HepG2 (cell line): ENCODE measurements at regions not wholly inside any gene's neighbourhood (a gene's known extent, or its start where the extent isn't known, plus 50 kb on each side); places are given as distances from the start of the nearest gene placed in this dataset.

ENCODE experiments used
- ATAC-seq: fragments of 200-7000 bp; cut with Tn5 transposase; 3 replicates; pipeline ENCODE4 v1.9.1; 2020; ENCODE audit warnings: mild to moderate bottlenecking, moderate library complexity
- BruUV-seq: library from RNA; stranded (reverse); fragments of 400-500 nt; replicated peaks from 2 replicates; lab custom pipeline; 2021; lab: Mats Ljungman, UMichigan
- CTCF ChIA-PET: fragments of 300-600 bp; formaldehyde crosslinking; extraction: SDS; loops from one replicate; lab custom pipeline; 2021; ENCODE audit warnings: low total read pairs, inconsistent platforms, low intra/inter-chr PET ratio; lab: Yijun Ruan, JAX
- POLR2A ChIA-PET: fragments of 350-600 bp; sonication (Branson Sonifier 250); formaldehyde crosslinking; loops from one replicate; lab custom pipeline; 2020; ENCODE audit warnings: antibody characterized with exemption, inconsistent platforms; lab: Yijun Ruan, JAX
- DNase-seq: peaks from one replicate; pipeline ENCODE4 v3.0.0-alpha.2; 2015; ENCODE audit warnings: low spot score
- FAIRE-seq: peaks from 3 replicates; lab custom pipeline; 2011; peaks lifted over from hg19 to GRCh38; lab: Jason Lieb, UNC
- H2AFZ ChIP-seq: one replicate; pipeline ENCODE4 v1.6.1; 2011; ENCODE audit warnings: low read length, inconsistent platforms
- H3K27ac ChIP-seq: fragments of 300-600 bp; 3 replicates; pipeline ENCODE4 v1.8.0; 2011; ENCODE audit warnings: mixed run types, mild to moderate bottlenecking, mixed read lengths, low read length, inconsistent platforms; ENCODE audit not compliant: insufficient read depth; ENCODE audit errors: extremely low read length
- H3K27me3 ChIP-seq, 2 experiments: fragments of 200-600 bp in 1 of 2; 2 replicates in 1 of 2; 3 replicates in 1 of 2; pipeline versions ENCODE4 v1.6.0 to v1.8.0; 2011; ENCODE audit warnings: low read length in 2 of 2, mild to moderate bottlenecking in 2 of 2, moderate library complexity in 2 of 2, inconsistent platforms in 1 of 2; ENCODE audit not compliant: insufficient read depth in 2 of 2, control insufficient read depth in 1 of 2
- H3K36me3 ChIP-seq, 2 experiments: fragments of 200-600 bp in 1 of 2; replicated peaks in 1 of 2; 2 replicates in 1 of 2; 3 replicates in 1 of 2; pipeline versions ENCODE4 v1.5.1 to v1.8.0; 2011; ENCODE audit warnings: low read length in 2 of 2, inconsistent platforms in 1 of 2; ENCODE audit not compliant: insufficient read depth in 2 of 2, control insufficient read depth in 1 of 2
- H3K4me1 ChIP-seq: 2 replicates; pipeline ENCODE4 v1.5.1; 2012; ENCODE audit warnings: low read length, inconsistent platforms; ENCODE audit not compliant: insufficient read depth
- H3K4me2 ChIP-seq: 2 replicates; pipeline ENCODE4 v1.6.0; 2011; ENCODE audit warnings: low read depth, low read length, inconsistent platforms
- H3K4me3 ChIP-seq, 3 experiments: fragments of 200-600 bp in 1 of 3; sonication (generic), shearing (Covaris generic) in 1 of 3; replicated peaks in 1 of 3; 2 replicates each; pipeline ENCODE4 v1.5.1; 2011 to 2016; ENCODE audit warnings: low read length in 3 of 3, inconsistent platforms in 2 of 3, low read depth in 2 of 3, mild to moderate bottlenecking in 2 of 3, control low read depth in 1 of 3, mixed read lengths in 1 of 3; ENCODE audit not compliant: insufficient read depth in 1 of 3
- H3K79me2 ChIP-seq: one replicate; pipeline ENCODE4 v1.6.1; 2011; ENCODE audit warnings: low read length, inconsistent platforms; ENCODE audit not compliant: insufficient read depth
- H3K9ac ChIP-seq: 2 replicates; pipeline ENCODE4 v1.6.0; 2011; ENCODE audit warnings: mild to moderate bottlenecking, low read depth, low read length, inconsistent platforms; ENCODE audit not compliant: insufficient read depth
- H3K9me3 ChIP-seq: 2 replicates; pipeline ENCODE4 v1.5.1; 2012; ENCODE audit warnings: mild to moderate bottlenecking, low read length
- H4K20me1 ChIP-seq: 2 replicates; pipeline ENCODE4 v1.6.0; 2011; ENCODE audit warnings: inconsistent platforms, mild to moderate bottlenecking, low read length, moderate library complexity; ENCODE audit not compliant: insufficient read depth
- HNRNPLL ChIP-seq: fragments of 200-400 bp; formaldehyde crosslinking; IDR thresholded peaks from 2 replicates; pipeline ENCODE4 v1.6.1; 2017; ENCODE audit warnings: mild to moderate bottlenecking, low read depth, low read length; ENCODE audit not compliant: poor library complexity, severe bottlenecking
- IRX3 ChIP-seq: sonication (generic); formaldehyde crosslinking; IDR thresholded peaks from 2 replicates; pipeline ENCODE4 v1.8.1; 2023; ENCODE audit warnings: mild to moderate bottlenecking, low read depth, missing genetic modification reagents, borderline replicate concordance
- MAFF ChIP-seq: IDR thresholded peaks from 2 replicates; pipeline ENCODE4 v1.6.1; 2011; ENCODE audit warnings: low read depth, low read length, improper control_type of control experiment
- MBNL3 ChIP-seq: fragments of 250-450 bp; sonication (Bioruptor Pico); conservative IDR thresholded peaks from 2 replicates; pipeline ENCODE4 v1.8.0; 2022; ENCODE audit warnings: mild to moderate bottlenecking, inconsistent platforms
- MTA3 ChIP-seq: sonication (generic); formaldehyde crosslinking; IDR thresholded peaks from 2 replicates; pipeline ENCODE4 v1.4.0; 2020; ENCODE audit warnings: missing genetic modification reagents
- ZC3H13 ChIP-seq: sonication (generic); formaldehyde crosslinking; IDR thresholded peaks from 2 replicates; pipeline ENCODE4 v1.8.1; 2023; ENCODE audit warnings: mild to moderate bottlenecking, missing genetic modification reagents, moderate library complexity
- ZNF235 ChIP-seq: sonication (generic); formaldehyde crosslinking; IDR thresholded peaks from 2 replicates; pipeline ENCODE4 v1.8.1; 2023; ENCODE audit warnings: mild to moderate bottlenecking, missing genetic modification reagents, borderline replicate concordance
- ZNF646 ChIP-seq: sonication (generic); formaldehyde crosslinking; IDR thresholded peaks from 2 replicates; pipeline ENCODE4 v1.9.0; 2021; ENCODE audit warnings: mild to moderate bottlenecking, missing genetic modification reagents
- ZNF749 ChIP-seq: sonication (generic); formaldehyde crosslinking; IDR thresholded peaks from 2 replicates; pipeline ENCODE4 v1.8.0; 2022; ENCODE audit warnings: mild to moderate bottlenecking, missing genetic modification reagents, moderate library complexity, borderline replicate concordance
- ZNF776 ChIP-seq: sonication (generic); formaldehyde crosslinking; IDR thresholded peaks from 2 replicates; pipeline ENCODE4 v1.4.0; 2020; ENCODE audit warnings: mild to moderate bottlenecking, missing genetic modification reagents
- WGBS: methylation state at CpG from one replicate; pipeline ENCODE4 v1.1.6; 2017; ENCODE audit warnings: low lambda C conversion rate; 5-methylcytosine and 5-hydroxymethylcytosine counted together
- in situ Hi-C: cut with HindIII; loops from 2 replicates; pipeline ENCODE4 v1.10.0; 2017; ENCODE audit warnings: low pct_unique_long_range_greater_than_20kb; ENCODE audit not compliant: extremely low pct_ligation_motif_present
- intact Hi-C: fragments of 100-400 bp; cut with micrococcal nuclease; formaldehyde crosslinking; loops from one replicate; pipeline ENCODE4 v1.10.0; 2022; ENCODE audit not compliant: unreplicated experiment
- TF ChIP-seq, protein P1 (sequence below): sonication (generic); formaldehyde crosslinking; IDR thresholded peaks from 2 replicates; pipeline ENCODE4 v1.4.0; 2020; ENCODE audit warnings: missing genetic modification reagents
- TF ChIP-seq, protein P2 (sequence below): sonication (generic); formaldehyde crosslinking; IDR thresholded peaks from 2 replicates; pipeline ENCODE4 v1.5.1; 2020; ENCODE audit warnings: missing genetic modification reagents, mild to moderate bottlenecking, borderline replicate concordance
- TF ChIP-seq, protein P3 (sequence below): conservative IDR thresholded peaks from 2 replicates; pipeline ENCODE4 v1.6.1; 2018; ENCODE audit warnings: missing genetic modification reagents

DNA sequence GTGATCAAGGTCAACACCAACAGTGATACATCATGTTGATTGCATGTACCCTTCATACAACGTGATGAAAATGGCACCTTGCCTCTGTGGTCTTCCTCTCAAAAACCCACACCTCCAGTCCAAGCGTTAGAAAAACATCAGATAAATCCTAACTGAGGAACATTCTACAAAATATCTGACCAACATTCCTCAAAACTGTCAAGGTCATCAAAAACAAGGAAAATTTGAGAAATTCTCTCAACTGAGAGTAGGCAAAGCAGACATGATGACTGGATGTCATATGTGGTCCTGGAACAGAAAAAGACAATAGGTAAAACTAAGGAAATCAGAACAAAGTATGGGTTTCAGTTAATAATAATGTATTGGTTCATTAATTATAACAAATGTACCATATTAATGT lies 64.0 kb upstream of the POU2AF1 start (continued):
- TF ChIP-seq, protein P1, sequence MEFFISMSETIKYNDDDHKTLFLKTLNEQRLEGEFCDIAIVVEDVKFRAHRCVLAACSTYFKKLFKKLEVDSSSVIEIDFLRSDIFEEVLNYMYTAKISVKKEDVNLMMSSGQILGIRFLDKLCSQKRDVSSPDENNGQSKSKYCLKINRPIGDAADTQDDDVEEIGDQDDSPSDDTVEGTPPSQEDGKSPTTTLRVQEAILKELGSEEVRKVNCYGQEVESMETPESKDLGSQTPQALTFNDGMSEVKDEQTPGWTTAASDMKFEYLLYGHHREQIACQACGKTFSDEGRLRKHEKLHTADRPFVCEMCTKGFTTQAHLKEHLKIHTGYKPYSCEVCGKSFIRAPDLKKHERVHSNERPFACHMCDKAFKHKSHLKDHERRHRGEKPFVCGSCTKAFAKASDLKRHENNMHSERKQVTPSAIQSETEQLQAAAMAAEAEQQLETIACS (CRISPR knock-in tag) = no peak
- TF ChIP-seq, protein P2, sequence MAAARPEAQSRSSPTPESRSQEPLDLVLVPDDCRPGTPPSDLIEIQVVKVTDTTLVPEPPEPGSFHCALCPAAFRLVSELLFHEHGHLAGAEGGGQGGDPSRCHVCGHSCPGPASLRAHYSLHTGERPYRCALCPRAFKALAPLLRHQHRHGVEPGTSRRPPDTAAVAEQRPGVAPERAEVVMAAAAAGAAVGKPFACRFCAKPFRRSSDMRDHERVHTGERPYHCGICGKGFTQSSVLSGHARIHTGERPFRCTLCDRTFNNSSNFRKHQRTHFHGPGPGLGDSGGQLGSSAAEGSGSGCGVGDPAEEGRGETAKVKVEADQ (CRISPR knock-in tag) = no peak
- TF ChIP-seq MAFF = peak; percentile 85

GRCh38 chr11:111441443-111441842 lies 62.4 kb upstream of the POU2AF1 start:
- peaks cover 0 to 9% of the 10 kb centered on the region in 2 experiments; a peak in 1 of 5 replicates for H3K27me3 ChIP-seq
- no peak overlapping the region for H3K9ac ChIP-seq
- WGBS = 42% methylated on average over 8 of the region's 8 CpGs
- POLR2A ChIA-PET = interaction anchor here (1.5 kb wide), 1 partner anchor 12 kb away, joined by 3 read pairs; no protein-coding TSS in a partner anchor
- H3K9me3 ChIP-seq = no peaks in the 10 kb centered on the region
- intact Hi-C loops = loop anchor here (10.0 kb wide), 1 partner anchor 1237 kb away; no protein-coding TSS in a partner anchor
- CTCF ChIA-PET = no interaction called here
- no TSS peak for BruUV-seq
- H4K20me1 ChIP-seq = no peaks in the 10 kb centered on the region
- H2AFZ ChIP-seq = no peak overlapping the region
- no peaks in the 10 kb centered on the region for H3K79me2 ChIP-seq
- TF ChIP-seq HNRNPLL (no peak), ZNF646 (CRISPR knock-in tag) (no peak), ZNF235 (CRISPR knock-in tag) (no peak), ZC3H13 (CRISPR knock-in tag) (no peak), MBNL3 (CRISPR knock-in tag) (no peak), IRX3 (CRISPR knock-in tag) (no peak), ZNF749 (CRISPR knock-in tag) (no peak), ZNF776 (no peak), MTA3 (CRISPR knock-in tag) (no peak)
- TF ChIP-seq, protein P3, sequence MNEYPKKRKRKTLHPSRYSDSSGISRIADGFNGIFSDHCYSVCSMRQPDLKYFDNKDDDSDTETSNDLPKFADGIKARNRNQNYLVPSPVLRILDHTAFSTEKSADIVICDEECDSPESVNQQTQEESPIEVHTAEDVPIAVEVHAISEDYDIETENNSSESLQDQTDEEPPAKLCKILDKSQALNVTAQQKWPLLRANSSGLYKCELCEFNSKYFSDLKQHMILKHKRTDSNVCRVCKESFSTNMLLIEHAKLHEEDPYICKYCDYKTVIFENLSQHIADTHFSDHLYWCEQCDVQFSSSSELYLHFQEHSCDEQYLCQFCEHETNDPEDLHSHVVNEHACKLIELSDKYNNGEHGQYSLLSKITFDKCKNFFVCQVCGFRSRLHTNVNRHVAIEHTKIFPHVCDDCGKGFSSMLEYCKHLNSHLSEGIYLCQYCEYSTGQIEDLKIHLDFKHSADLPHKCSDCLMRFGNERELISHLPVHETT (CRISPR knock-in tag) = no peak
- TF ChIP-seq, all 625 proteins: peak for 0
- DNase-seq (no peak), ATAC-seq (no peak), FAIRE-seq (no peak)
- H3K4me1 ChIP-seq = peaks cover 47% of the 10 kb centered on the region
- H3K4me2 ChIP-seq = no peak overlapping the region
- in situ Hi-C loops = loop anchor here (5.0 kb wide), 1 partner anchor 979 kb away; no protein-coding TSS in a partner anchor
- no peak overlapping the region for H3K27ac ChIP-seq
- H3K36me3 ChIP-seq = no peaks in the 10 kb centered on the region
- H3K4me3 ChIP-seq = no peak overlapping the region
